ENCODE measurements at regions not wholly inside any gene's neighbourhood (a gene's known extent, or its start where the extent isn't known, plus 50 kb on each side); places are given as distances from the start of the nearest gene placed in this dataset.
"Not testable (repeated sequence)": the region's sequence is repeated elsewhere in the genome, so short reads cannot be mapped to it uniquely, and the experiment has no call there.

DNA sequence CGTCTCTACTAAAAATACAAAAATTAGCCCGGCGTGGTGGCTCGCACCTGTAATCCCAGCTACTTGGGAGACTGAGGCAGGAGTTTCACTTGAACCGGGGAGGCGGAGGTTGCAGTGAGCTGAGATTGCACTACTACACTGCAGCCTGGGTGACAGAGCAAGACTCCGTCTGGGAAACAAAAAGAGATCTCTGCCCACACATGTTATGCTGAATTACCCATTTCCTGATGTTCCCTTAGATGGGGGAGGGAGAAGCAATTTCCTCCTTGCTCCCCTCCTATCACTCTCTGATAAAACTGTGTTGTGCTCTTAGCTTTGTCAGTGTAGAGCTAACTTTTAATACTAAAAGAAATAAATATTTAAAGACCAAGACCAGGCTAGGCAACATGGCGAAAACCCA is 102.5 kb downstream of the LARP7 start:
- no peak overlapping the region for H3K4me3 ChIP-seq (ENCODE audit: low read length in 3 of 3)
- H3K36me3 ChIP-seq (ENCODE audit: control insufficient read depth in 3 of 3, insufficient read depth in 3 of 3, low read length in 3 of 3), result no peaks in the 10 kb centered on the region
- H3K9me3 ChIP-seq (ENCODE audit: control insufficient read depth in 3 of 3, low read length in 3 of 3), result no peaks in the 10 kb centered on the region
- no peaks in the 10 kb centered on the region for H3K4me1 ChIP-seq (ENCODE audit: control insufficient read depth in 3 of 3, insufficient read depth in 3 of 3, low read length in 3 of 3)
- H3K9ac ChIP-seq (ENCODE audit: low read depth in 1 of 3, low read length in 3 of 3), result no peak overlapping the region
- H3K27me3 ChIP-seq (ENCODE audit: control insufficient read depth in 3 of 3, insufficient read depth in 3 of 3, low read length in 3 of 3), result no peaks in the 10 kb centered on the region
- no peak overlapping the region for H3K27ac ChIP-seq (ENCODE audit: low read depth, low read length)

DNA sequence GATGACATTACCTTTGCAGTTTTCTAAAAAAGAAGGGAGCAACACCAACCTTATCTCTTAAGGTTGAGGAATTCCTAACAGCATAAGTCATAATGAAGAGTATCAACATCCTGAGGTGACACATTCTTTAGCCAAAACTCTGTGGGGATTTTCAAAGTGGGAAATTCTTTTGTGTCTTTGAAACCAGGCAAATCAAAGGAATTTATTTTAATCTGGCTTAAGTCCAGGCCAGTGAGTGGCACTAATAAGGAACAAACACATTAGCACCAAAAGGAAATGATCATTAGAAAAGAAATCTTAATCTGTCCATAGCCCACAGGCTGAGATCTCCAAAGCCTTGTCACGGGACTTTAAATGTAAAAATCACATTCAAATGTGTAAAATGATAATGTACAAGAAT is 110.1 kb downstream of the LARP7 start:
- H3K36me3 ChIP-seq (ENCODE audit: control insufficient read depth in 3 of 3, insufficient read depth in 3 of 3, low read length in 3 of 3), result no peaks in the 10 kb centered on the region
- no peaks in the 10 kb centered on the region for H3K4me1 ChIP-seq (ENCODE audit: control insufficient read depth in 3 of 3, insufficient read depth in 3 of 3, low read length in 3 of 3)
- H3K27ac ChIP-seq (ENCODE audit: low read depth, low read length), result no peak overlapping the region
- no peaks in the 10 kb centered on the region for H3K27me3 ChIP-seq (ENCODE audit: control insufficient read depth in 3 of 3, insufficient read depth in 3 of 3, low read length in 3 of 3)
- no peak overlapping the region for H3K9ac ChIP-seq (ENCODE audit: low read depth in 1 of 3, low read length in 3 of 3)
- no peaks in the 10 kb centered on the region for H3K9me3 ChIP-seq (ENCODE audit: control insufficient read depth in 3 of 3, low read length in 3 of 3)
- no peak overlapping the region for H3K4me3 ChIP-seq (ENCODE audit: low read length in 3 of 3)

DNA sequence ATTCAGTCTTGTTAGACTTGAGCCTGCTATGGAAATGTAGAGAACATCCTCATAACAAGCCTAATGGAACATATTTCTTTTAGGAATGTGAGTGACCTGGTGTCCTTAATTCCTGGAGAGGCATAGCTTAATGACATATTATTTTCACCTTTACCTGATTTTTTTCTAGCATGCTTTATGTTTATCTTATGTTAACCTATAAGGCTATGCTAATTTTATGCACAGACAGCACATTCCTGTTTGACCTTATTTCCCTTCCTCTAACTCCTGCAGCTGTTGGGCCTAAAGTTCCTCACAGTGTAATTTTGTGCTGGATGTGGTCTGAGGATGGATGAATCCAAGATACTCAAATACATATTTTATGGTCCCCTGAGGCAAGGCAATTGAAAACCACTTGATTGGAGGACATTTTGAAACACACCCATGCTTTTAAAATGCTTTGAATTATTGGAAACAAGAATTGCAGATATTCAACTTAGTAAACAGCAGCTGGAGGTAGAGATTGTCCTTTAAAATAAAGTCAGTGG is 111.5 kb downstream of the LARP7 start:
- Histone ChIP-seq H3K27me3 (ENCODE audit: control insufficient read depth in 3 of 3, insufficient read depth in 3 of 3, low read length in 3 of 3) (no peaks in the 10 kb centered on the region), H3K4me1 (ENCODE audit: control insufficient read depth in 3 of 3, insufficient read depth in 3 of 3, low read length in 3 of 3) (peaks cover 0 to 5% (median 0%) of the 10 kb centered on the region in 3 donors), H3K36me3 (ENCODE audit: control insufficient read depth in 3 of 3, insufficient read depth in 3 of 3, low read length in 3 of 3) (no peaks in the 10 kb centered on the region), H3K4me3 (ENCODE audit: low read length in 3 of 3) (no peak overlapping the region), H3K9me3 (ENCODE audit: control insufficient read depth in 3 of 3, low read length in 3 of 3) (no peaks in the 10 kb centered on the region), H3K9ac (ENCODE audit: low read depth in 1 of 3, low read length in 3 of 3) (no peak overlapping the region), H3K27ac (ENCODE audit: low read depth, low read length) (no peak overlapping the region)

DNA sequence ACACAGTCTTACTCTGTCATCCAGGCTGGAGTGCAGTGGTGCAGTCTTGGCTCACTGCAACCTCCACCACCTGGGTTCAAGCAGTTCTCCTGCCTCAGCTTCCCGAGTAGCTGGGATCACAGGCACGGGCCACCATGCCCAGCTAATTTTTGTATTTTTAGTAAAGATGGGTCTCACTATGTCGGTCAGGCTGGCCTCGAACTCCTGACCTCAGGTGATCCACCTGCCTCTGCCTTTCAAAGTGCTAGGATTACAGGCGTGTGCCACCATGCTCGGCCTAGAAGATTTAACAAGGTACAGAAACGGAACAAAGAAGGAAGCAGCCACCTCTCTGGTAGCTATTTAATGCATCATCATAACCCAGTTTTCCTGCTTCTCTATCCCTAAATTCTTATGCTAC is 113.8 kb downstream of the LARP7 start:
- H3K27ac ChIP-seq (ENCODE audit: low read depth, low read length); H3K9ac ChIP-seq (ENCODE audit: low read depth in 1 of 3, low read length in 3 of 3); H3K36me3 ChIP-seq (ENCODE audit: control insufficient read depth in 3 of 3, insufficient read depth in 3 of 3, low read length in 3 of 3); H3K9me3 ChIP-seq (ENCODE audit: control insufficient read depth in 3 of 3, low read length in 3 of 3); H3K27me3 ChIP-seq (ENCODE audit: control insufficient read depth in 3 of 3, insufficient read depth in 3 of 3, low read length in 3 of 3); H3K4me3 ChIP-seq (ENCODE audit: low read length in 3 of 3); H3K4me1 ChIP-seq (ENCODE audit: control insufficient read depth in 3 of 3, insufficient read depth in 3 of 3, low read length in 3 of 3): not testable (repeated sequence)

DNA sequence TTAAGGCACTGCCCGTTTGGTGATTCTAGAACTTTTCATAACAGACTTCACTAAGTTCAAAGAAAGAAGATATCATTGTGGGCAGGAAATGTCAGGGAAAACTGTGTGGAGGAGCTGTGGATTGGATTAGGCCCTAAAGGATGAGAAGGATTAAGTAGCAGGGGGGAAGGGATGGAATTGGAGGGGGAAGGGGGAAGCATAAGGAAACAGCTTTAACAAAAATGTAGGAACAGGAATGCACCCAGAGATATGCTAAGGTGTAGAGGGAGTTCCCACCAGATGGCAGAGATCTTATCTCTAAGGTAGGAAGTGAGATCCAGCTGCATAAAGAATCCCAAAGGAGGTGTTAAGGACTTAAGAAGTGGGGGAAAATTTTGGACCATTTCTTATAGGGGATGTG is 114.5 kb downstream of the LARP7 start:
- peaks cover 0 to 5% (median 0%) of the 10 kb centered on the region in 3 donors for H3K4me1 ChIP-seq (ENCODE audit: control insufficient read depth in 3 of 3, insufficient read depth in 3 of 3, low read length in 3 of 3)
- no peaks in the 10 kb centered on the region for H3K27me3 ChIP-seq (ENCODE audit: control insufficient read depth in 3 of 3, insufficient read depth in 3 of 3, low read length in 3 of 3)
- no peak overlapping the region for H3K4me3 ChIP-seq (ENCODE audit: low read length in 3 of 3)
- H3K36me3 ChIP-seq (ENCODE audit: control insufficient read depth in 3 of 3, insufficient read depth in 3 of 3, low read length in 3 of 3), result no peaks in the 10 kb centered on the region
- no peak overlapping the region for H3K27ac ChIP-seq (ENCODE audit: low read depth, low read length)
- H3K9me3 ChIP-seq (ENCODE audit: control insufficient read depth in 3 of 3, low read length in 3 of 3), result no peaks in the 10 kb centered on the region
- no peak overlapping the region for H3K9ac ChIP-seq (ENCODE audit: low read depth in 1 of 3, low read length in 3 of 3)

DNA sequence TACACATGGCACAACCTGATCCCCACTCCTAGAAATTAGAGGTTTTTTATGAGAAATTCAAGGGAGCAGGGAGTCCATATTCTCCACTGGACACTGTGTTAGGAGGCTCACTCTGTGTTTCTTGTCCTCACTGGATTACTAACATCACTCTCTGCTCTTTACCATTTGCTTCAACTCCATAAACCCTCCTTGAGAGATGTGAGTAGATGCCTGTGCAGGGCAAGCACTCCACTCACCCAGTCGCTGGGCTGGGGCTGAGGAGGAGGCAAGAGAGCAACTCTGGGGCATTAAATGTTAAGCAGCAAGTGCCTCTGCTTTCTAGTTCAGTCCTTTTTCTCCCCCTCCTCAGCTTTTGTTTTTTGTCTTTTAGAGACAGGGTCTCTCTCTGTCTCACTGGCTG is 115.1 kb downstream of the LARP7 start:
- no peak overlapping the region for H3K9ac ChIP-seq (ENCODE audit: low read depth in 1 of 3, low read length in 3 of 3)
- H3K27me3 ChIP-seq (ENCODE audit: control insufficient read depth in 3 of 3, insufficient read depth in 3 of 3, low read length in 3 of 3), result no peaks in the 10 kb centered on the region
- H3K27ac ChIP-seq (ENCODE audit: low read depth, low read length), result no peak overlapping the region
- H3K9me3 ChIP-seq (ENCODE audit: control insufficient read depth in 3 of 3, low read length in 3 of 3), result no peaks in the 10 kb centered on the region
- H3K4me3 ChIP-seq (ENCODE audit: low read length in 3 of 3), result no peak overlapping the region
- no peaks in the 10 kb centered on the region for H3K36me3 ChIP-seq (ENCODE audit: control insufficient read depth in 3 of 3, insufficient read depth in 3 of 3, low read length in 3 of 3)
- H3K4me1 ChIP-seq (ENCODE audit: control insufficient read depth in 3 of 3, insufficient read depth in 3 of 3, low read length in 3 of 3), result peaks cover 0 to 5% (median 0%) of the 10 kb centered on the region in 3 donors

DNA sequence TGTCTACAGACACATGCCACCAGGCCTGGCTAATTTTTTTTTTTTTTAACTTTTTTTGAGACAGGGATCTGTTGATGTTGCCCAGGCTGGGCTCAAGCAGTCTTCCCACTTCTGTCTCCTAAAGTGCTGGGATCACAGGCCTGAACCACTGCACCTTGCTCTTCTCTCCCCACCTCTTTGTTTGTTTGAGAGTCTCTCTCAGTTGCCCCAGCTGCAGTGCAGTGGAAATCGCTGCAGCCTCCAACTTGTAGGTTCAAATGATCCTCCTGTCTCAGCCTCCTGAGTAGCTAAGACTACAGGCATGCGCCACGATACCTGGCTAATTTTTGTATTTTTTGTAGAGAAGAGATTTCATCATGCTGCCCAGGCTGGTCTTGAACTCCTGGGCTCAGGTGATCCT is 115.6 kb downstream of the LARP7 start:
- Histone ChIP-seq H3K27me3 (ENCODE audit: control insufficient read depth in 3 of 3, insufficient read depth in 3 of 3, low read length in 3 of 3) (no peaks in the 10 kb centered on the region), H3K9ac (ENCODE audit: low read depth in 1 of 3, low read length in 3 of 3) (no peak overlapping the region), H3K4me1 (ENCODE audit: control insufficient read depth in 3 of 3, insufficient read depth in 3 of 3, low read length in 3 of 3) (peaks cover 0 to 5% (median 0%) of the 10 kb centered on the region in 3 donors), H3K27ac (ENCODE audit: low read depth, low read length) (no peak overlapping the region), H3K4me3 (ENCODE audit: low read length in 3 of 3) (no peak overlapping the region), H3K36me3 (ENCODE audit: control insufficient read depth in 3 of 3, insufficient read depth in 3 of 3, low read length in 3 of 3) (no peaks in the 10 kb centered on the region), H3K9me3 (ENCODE audit: control insufficient read depth in 3 of 3, low read length in 3 of 3) (no peaks in the 10 kb centered on the region)

DNA sequence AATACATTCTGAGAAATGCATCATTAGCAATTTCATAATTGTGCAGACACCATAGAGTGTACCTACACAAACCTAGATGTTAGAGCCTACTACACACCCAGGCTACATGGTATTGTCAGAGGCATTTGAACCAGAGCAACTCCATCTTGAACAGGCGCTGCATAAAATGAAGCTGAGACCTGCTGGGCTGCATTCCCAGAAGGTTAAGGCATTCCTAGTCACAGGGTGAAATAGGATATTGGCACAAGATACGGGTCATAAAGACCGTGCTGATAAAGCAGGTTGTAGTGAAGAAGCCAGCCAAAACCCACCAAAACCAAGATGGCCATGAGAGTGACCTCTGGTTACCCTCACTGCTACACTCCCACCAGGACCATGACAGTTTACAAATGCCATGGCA is 116.4 kb downstream of the LARP7 start:
- Histone ChIP-seq H3K9me3 (ENCODE audit: control insufficient read depth in 3 of 3, low read length in 3 of 3) (no peaks in the 10 kb centered on the region), H3K4me3 (ENCODE audit: low read length in 3 of 3) (no peak overlapping the region), H3K27me3 (ENCODE audit: control insufficient read depth in 3 of 3, insufficient read depth in 3 of 3, low read length in 3 of 3) (no peaks in the 10 kb centered on the region), H3K27ac (ENCODE audit: low read depth, low read length) (no peak overlapping the region), H3K4me1 (ENCODE audit: control insufficient read depth in 3 of 3, insufficient read depth in 3 of 3, low read length in 3 of 3) (peaks cover 0 to 5% (median 0%) of the 10 kb centered on the region in 3 donors), H3K9ac (ENCODE audit: low read depth in 1 of 3, low read length in 3 of 3) (no peak overlapping the region), H3K36me3 (ENCODE audit: control insufficient read depth in 3 of 3, insufficient read depth in 3 of 3, low read length in 3 of 3) (no peaks in the 10 kb centered on the region)

DNA sequence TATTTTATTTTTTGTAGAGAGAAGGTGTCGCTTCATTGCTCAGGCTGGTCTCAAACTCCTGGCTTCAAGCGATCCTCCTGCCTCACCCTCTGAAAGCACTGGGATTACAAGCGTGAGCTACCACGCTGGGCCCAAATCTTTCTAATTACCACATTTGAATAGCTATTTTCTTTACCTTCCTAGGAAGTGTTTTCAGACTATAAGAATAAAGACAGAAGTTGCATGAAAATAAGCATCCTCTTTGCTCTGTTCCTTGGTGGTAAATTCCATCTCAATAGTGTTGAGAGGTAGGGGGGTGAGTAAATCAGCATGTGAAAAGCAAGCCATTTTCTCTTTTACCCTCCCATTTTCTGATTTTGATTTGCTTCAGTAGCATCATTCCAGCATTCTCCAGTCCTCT is 122.4 kb downstream of the LARP7 start:
- H3K27me3 ChIP-seq (ENCODE audit: control insufficient read depth in 3 of 3, insufficient read depth in 3 of 3, low read length in 3 of 3), result no peaks in the 10 kb centered on the region
- no peaks in the 10 kb centered on the region for H3K36me3 ChIP-seq (ENCODE audit: control insufficient read depth in 3 of 3, insufficient read depth in 3 of 3, low read length in 3 of 3)
- H3K4me3 ChIP-seq (ENCODE audit: low read length in 3 of 3), result no peak overlapping the region
- no peak overlapping the region for H3K9ac ChIP-seq (ENCODE audit: low read depth in 1 of 3, low read length in 3 of 3)
- no peak overlapping the region for H3K27ac ChIP-seq (ENCODE audit: low read depth, low read length)
- no peaks in the 10 kb centered on the region for H3K9me3 ChIP-seq (ENCODE audit: control insufficient read depth in 3 of 3, low read length in 3 of 3)
- peaks cover 0 to 3% (median 2%) of the 10 kb centered on the region in 3 donors for H3K4me1 ChIP-seq (ENCODE audit: control insufficient read depth in 3 of 3, insufficient read depth in 3 of 3, low read length in 3 of 3)

DNA sequence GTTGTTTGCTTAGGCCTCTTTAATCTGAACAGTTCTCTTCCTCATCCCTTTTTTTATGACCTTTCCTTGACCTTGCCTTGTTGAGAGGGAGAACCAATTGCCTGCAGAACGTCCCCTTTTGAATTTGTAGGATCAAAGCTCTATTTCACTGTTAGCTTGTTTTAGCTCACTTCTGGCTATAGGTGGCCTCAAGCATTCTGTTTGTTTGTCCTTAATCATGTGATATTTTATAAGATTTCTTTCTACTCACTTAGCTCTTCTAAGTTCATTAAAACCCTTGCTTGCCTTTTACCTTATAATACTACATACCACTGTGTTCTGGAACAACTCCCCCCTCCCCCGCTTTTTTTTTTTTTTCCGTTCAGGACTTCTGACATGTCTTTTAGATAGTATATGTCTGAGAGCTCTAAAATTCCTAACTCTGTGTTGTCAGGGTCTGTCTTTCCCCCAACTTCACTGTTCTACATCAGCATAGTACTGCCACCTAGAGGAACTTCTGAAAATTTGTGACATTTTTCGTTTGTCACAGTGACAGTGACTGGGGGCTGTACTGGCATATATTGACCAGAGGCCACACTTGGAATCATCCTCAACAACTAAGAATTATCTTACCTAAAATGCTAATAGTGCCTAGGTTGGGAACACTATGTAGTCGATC is 128.5 kb downstream of the LARP7 start:
- H3K27ac ChIP-seq (ENCODE audit: low read depth, low read length), result no peak overlapping the region
- no peaks in the 10 kb centered on the region for H3K36me3 ChIP-seq (ENCODE audit: control insufficient read depth in 3 of 3, insufficient read depth in 3 of 3, low read length in 3 of 3)
- H3K9me3 ChIP-seq (ENCODE audit: control insufficient read depth in 3 of 3, low read length in 3 of 3), result no peaks in the 10 kb centered on the region
- H3K27me3 ChIP-seq (ENCODE audit: control insufficient read depth in 3 of 3, insufficient read depth in 3 of 3, low read length in 3 of 3), result no peaks in the 10 kb centered on the region
- peaks cover 0 to 3% (median 2%) of the 10 kb centered on the region in 3 donors for H3K4me1 ChIP-seq (ENCODE audit: control insufficient read depth in 3 of 3, insufficient read depth in 3 of 3, low read length in 3 of 3)
- H3K4me3 ChIP-seq (ENCODE audit: low read length in 3 of 3), result no peak overlapping the region
- no peak overlapping the region for H3K9ac ChIP-seq (ENCODE audit: low read depth in 1 of 3, low read length in 3 of 3)

Data from skeletal muscle tissue (tissue), 3 donors.